ENCODE measurements at regions not wholly inside any gene's neighbourhood (a gene's known extent, or its start where the extent isn't known, plus 50 kb on each side); places are given as distances from the start of the nearest gene placed in this dataset.

DNA sequence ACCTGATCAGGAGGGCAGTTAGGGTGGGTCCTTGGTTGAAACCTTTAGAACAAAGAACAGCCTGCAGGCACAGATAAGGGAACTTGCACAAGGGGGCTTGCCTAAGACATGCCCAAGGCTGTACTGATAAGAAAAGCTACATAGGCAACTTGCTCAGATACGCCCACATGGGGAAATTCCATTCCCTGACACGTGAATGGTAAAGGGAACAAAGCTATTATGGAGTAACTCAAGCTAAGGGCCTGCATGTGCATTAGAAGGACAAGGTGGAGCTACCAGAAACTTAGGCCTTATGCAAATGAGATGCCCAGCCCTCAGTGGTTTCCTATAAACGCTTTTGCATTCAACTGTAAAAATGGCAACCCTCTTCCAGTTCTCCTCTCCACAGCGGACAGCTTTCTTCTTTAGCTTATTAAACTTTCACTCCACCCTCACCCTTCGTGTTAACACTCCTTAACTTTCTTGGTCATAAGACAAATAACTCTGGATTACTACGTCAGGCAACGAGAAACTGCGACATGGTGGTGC lies 1192.1 kb upstream of the CELF2 start:
- ChIA-PET CTCF (no interaction called here), POLR2A (no interaction called here)
- H3K36me3 Mint-ChIP-seq (ENCODE audit: low read depth): no peaks in the 10 kb centered on the region
- ATAC-seq (no peak), DNase-seq (no peak)
- intact Hi-C loops (cut with micrococcal nuclease): no loop called here
- no peak overlapping the region for H3K27ac Mint-ChIP-seq
- peaks cover 1% of the 10 kb centered on the region for H3K27me3 Mint-ChIP-seq
- no peaks in the 10 kb centered on the region for H3K4me1 Mint-ChIP-seq (ENCODE audit: low read depth)
- TF ChIP-seq, protein P1, sequence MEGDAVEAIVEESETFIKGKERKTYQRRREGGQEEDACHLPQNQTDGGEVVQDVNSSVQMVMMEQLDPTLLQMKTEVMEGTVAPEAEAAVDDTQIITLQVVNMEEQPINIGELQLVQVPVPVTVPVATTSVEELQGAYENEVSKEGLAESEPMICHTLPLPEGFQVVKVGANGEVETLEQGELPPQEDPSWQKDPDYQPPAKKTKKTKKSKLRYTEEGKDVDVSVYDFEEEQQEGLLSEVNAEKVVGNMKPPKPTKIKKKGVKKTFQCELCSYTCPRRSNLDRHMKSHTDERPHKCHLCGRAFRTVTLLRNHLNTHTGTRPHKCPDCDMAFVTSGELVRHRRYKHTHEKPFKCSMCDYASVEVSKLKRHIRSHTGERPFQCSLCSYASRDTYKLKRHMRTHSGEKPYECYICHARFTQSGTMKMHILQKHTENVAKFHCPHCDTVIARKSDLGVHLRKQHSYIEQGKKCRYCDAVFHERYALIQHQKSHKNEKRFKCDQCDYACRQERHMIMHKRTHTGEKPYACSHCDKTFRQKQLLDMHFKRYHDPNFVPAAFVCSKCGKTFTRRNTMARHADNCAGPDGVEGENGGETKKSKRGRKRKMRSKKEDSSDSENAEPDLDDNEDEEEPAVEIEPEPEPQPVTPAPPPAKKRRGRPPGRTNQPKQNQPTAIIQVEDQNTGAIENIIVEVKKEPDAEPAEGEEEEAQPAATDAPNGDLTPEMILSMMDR (IDR thresholded peaks at IDR 0.05): no peak
- H3K4me3 Mint-ChIP-seq: no peak overlapping the region
- no peaks in the 10 kb centered on the region for H3K9me3 Mint-ChIP-seq

DNA sequence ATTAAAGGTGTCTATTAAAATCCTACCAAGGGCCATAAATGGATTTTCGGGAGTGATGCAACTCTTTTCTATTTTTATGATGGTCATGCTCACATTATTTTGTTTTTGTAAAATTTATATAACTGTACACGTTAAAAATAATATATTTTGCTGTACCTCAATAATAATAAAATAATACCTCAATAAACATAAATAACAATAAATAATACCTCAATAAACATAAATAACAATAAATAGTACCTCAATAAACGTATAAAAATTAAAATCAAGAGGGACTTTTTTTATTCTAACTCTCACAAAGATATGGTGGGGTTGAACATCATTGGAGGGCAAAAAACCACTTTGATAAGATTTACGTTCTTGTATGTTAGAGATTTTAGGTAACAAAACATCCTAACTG lies 1189.6 kb upstream of the CELF2 start:
- Mint-ChIP-seq H3K36me3 (ENCODE audit: low read depth) (no peaks in the 10 kb centered on the region), H3K27me3 (peaks cover 3% of the 10 kb centered on the region), H3K4me3 (no peak overlapping the region), H3K27ac (no peak overlapping the region), H3K9me3 (no peaks in the 10 kb centered on the region), H3K4me1 (ENCODE audit: low read depth) (no peaks in the 10 kb centered on the region)
- DNase-seq (no peak), ATAC-seq (no peak)
- TF ChIP-seq, protein P1 (IDR thresholded peaks at IDR 0.05): no peak
- intact Hi-C loops (cut with micrococcal nuclease): no loop called here
- ChIA-PET CTCF (no interaction called here), POLR2A (no interaction called here)

DNA sequence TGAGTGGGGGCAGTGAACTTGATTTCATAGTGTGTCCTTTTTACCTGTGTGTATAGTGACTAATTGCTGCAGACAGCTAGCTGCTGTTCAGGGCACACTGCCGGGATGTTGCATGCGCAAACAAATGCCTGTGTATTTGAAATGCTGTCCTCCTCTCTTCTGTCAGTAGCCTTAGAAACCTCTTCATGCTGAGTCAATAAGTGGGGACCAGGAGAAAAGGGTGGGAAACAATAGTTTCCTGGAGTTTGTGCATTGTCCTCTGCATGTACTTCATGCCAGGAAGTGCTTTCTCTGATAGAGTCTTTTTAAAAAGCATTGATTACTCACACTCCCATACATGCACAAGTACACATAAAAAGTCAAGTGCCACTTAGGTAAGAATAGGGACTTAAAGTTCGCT lies 1183.7 kb upstream of the CELF2 start:
- POLR2A ChIA-PET: no interaction called here
- no peaks in the 10 kb centered on the region for H3K36me3 Mint-ChIP-seq (ENCODE audit: low read depth)
- TF ChIP-seq, protein P1 (IDR thresholded peaks at IDR 0.05): no peak
- no peaks in the 10 kb centered on the region for H3K4me1 Mint-ChIP-seq (ENCODE audit: low read depth)
- intact Hi-C loops (cut with micrococcal nuclease): no loop called here
- no peak overlapping the region for H3K4me3 Mint-ChIP-seq
- CTCF ChIA-PET: no interaction called here
- peaks cover 3% of the 10 kb centered on the region for H3K27me3 Mint-ChIP-seq
- H3K9me3 Mint-ChIP-seq: peaks cover 1% of the 10 kb centered on the region
- H3K27ac Mint-ChIP-seq: no peak overlapping the region
- DNase-seq (no peak), ATAC-seq (no peak)

DNA sequence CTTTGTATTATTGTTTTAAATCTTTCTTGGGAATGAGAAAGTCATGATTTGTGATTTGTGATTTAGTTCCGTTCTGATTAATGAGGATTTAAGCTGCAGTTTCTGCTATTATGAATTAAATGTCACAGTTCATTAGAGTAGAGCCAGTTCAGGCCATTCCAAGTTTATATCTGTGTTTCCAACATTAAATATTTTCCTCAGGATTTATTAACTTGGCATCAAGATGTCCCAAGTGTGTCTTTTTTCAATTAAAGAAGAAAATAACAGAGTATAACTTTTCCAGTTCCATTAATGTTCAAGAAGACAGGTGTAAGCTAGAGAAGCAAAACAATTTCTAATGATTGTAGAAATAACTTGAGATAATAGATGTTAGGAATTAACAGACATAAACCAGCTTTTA lies 1183.2 kb upstream of the CELF2 start:
- ATAC-seq (no peak), DNase-seq (no peak)
- Mint-ChIP-seq H3K27me3 (peaks cover 1% of the 10 kb centered on the region), H3K27ac (no peak overlapping the region), H3K9me3 (peaks cover 4% of the 10 kb centered on the region), H3K4me1 (ENCODE audit: low read depth) (no peaks in the 10 kb centered on the region), H3K4me3 (no peak overlapping the region), H3K36me3 (ENCODE audit: low read depth) (no peaks in the 10 kb centered on the region)
- CTCF ChIA-PET: no interaction called here
- intact Hi-C loops (cut with micrococcal nuclease): no loop called here
- POLR2A ChIA-PET: no interaction called here
- TF ChIP-seq, protein P1 (IDR thresholded peaks at IDR 0.05): no peak

DNA sequence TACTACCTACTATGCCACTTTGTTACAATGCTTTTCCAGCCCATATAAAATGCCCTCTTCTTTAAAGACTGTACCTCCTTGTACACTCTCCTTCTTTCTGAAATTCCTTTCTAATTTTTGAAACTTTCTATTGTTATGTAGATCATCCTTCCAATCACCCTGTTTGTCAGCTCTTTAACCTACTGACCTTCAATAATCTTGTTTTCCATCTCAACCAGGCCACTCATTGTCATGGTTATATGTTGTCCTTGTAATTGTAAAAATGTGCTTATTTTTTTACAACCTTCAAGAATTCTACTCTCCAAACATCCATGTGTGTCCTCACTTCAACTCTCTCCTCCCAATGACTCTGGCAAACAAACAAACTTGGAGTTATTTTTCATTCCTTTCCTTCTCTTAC lies 1172.6 kb upstream of the CELF2 start:
- Mint-ChIP-seq H3K9me3 (peaks cover 12% of the 10 kb centered on the region), H3K36me3 (ENCODE audit: low read depth) (no peaks in the 10 kb centered on the region), H3K27ac (no peak overlapping the region), H3K4me1 (ENCODE audit: low read depth) (no peaks in the 10 kb centered on the region), H3K27me3 (no peaks in the 10 kb centered on the region), H3K4me3 (no peak overlapping the region)
- ChIA-PET CTCF (no interaction called here), POLR2A (no interaction called here)
- DNase-seq (no peak), ATAC-seq (no peak)
- intact Hi-C loops (cut with micrococcal nuclease): no loop called here
- TF ChIP-seq, protein P1 (IDR thresholded peaks at IDR 0.05): no peak

Measured in activated CD8-positive, alpha-beta T cell treated with anti-CD3 and anti-CD28 coated beads for 36 hours (primary cell).